Suprapubic skin (tissue), 4 donors: ENCODE measurements at regions not wholly inside any gene's neighbourhood (a gene's known extent, or its start where the extent isn't known, plus 50 kb on each side); places are given as distances from the start of the nearest gene placed in this dataset.

ENCODE experiments used
- EP300 ChIP-seq: sonication (generic); formaldehyde crosslinking; IDR thresholded peaks from one replicate; pipeline ENCODE4 v1.6.1; 2017; ENCODE audit warnings: antibody characterized with exemption
- POLR2A ChIP-seq, 2 donors: fragments of 450-650 bp; IDR thresholded peaks; one replicate each; pipeline ENCODE4 v1.6.1; 2017; ENCODE audit warnings: antibody characterized with exemption in 2 of 2, mild to moderate bottlenecking in 2 of 2, moderate library complexity in 2 of 2
- POLR2AphosphoS5 ChIP-seq, 3 donors: sonication (generic); formaldehyde crosslinking; IDR thresholded peaks; one replicate each; pipeline ENCODE4 v1.6.1; 2017; ENCODE audit warnings: antibody characterized with exemption in 3 of 3
- TF ChIP-seq, protein P1 (sequence below), 2 donors: fragments of 200-600 bp in 1 of 2; fragments of 450-650 bp in 1 of 2; sonication (generic) in 1 of 2; IDR thresholded peaks; one replicate each; pipeline ENCODE4 v1.5.1; 2016 to 2019; ENCODE audit warnings: antibody characterized with exemption in 2 of 2, mild to moderate bottlenecking in 1 of 2, moderate library complexity in 1 of 2

- TF ChIP-seq POLR2A (IDR thresholded peaks at IDR 0.05) (no peak), POLR2AphosphoS5 (IDR thresholded peaks at IDR 0.05) (no peak), EP300 (no peak)
- TF ChIP-seq, protein P1, sequence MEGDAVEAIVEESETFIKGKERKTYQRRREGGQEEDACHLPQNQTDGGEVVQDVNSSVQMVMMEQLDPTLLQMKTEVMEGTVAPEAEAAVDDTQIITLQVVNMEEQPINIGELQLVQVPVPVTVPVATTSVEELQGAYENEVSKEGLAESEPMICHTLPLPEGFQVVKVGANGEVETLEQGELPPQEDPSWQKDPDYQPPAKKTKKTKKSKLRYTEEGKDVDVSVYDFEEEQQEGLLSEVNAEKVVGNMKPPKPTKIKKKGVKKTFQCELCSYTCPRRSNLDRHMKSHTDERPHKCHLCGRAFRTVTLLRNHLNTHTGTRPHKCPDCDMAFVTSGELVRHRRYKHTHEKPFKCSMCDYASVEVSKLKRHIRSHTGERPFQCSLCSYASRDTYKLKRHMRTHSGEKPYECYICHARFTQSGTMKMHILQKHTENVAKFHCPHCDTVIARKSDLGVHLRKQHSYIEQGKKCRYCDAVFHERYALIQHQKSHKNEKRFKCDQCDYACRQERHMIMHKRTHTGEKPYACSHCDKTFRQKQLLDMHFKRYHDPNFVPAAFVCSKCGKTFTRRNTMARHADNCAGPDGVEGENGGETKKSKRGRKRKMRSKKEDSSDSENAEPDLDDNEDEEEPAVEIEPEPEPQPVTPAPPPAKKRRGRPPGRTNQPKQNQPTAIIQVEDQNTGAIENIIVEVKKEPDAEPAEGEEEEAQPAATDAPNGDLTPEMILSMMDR (IDR thresholded peaks at IDR 0.05): no peak
Observed at GRCh38 chr9:106800701-106801270, 62.2 kb upstream of the ZNF462 start.
